SK-N-SH (cell line): ENCODE measurements at regions not wholly inside any gene's neighbourhood (a gene's known extent, or its start where the extent isn't known, plus 50 kb on each side); places are given as distances from the start of the nearest gene placed in this dataset.

ENCODE experiments used
- CTCF ChIA-PET: fragments of 300-600, 350-600 bp; formaldehyde crosslinking; extraction: SDS; loops from one replicate; lab custom pipeline; 2021; lab: Yijun Ruan, JAX
- POLR2A ChIA-PET: fragments of 350-600 bp; sonication (Branson Sonifier 250); formaldehyde crosslinking; extraction: SDS; loops from one replicate; lab custom pipeline; 2020; ENCODE audit warnings: antibody characterized with exemption, inconsistent platforms; lab: Yijun Ruan, JAX
- DNase-seq: peaks from one replicate; pipeline ENCODE4 v3.0.0; 2012
- H2AFZ ChIP-seq: fragments of 200-600 bp; sonication (generic); 2 replicates; pipeline ENCODE4 v1.8.1; 2016; ENCODE audit warnings: antibody characterized with exemption, mild to moderate bottlenecking, low read depth
- H3F3A ChIP-seq: fragments of 200-600 bp; sonication (generic); replicated peaks from 2 replicates; pipeline ENCODE3; 2016; ENCODE audit warnings: antibody characterized with exemption, mild to moderate bottlenecking; ENCODE audit not compliant: insufficient read depth
- H3K27ac ChIP-seq, 2 experiments: fragments of 200-500 bp in 1 of 2; fragments of 200-600 bp in 1 of 2; sonication (Bioruptor generic) in 1 of 2; sonication (generic), shearing (Covaris generic) in 1 of 2; 2 replicates each; pipeline versions ENCODE4 v1.5.1 to v1.6.1; 2014 to 2016; ENCODE audit warnings: low read depth in 2 of 2, inconsistent platforms in 1 of 2, low read length in 1 of 2, mild to moderate bottlenecking in 1 of 2, mixed read lengths in 1 of 2
- H3K27me3 ChIP-seq: fragments of 200-600 bp; sonication (generic), shearing (Covaris generic); 2 replicates; pipeline ENCODE4 v1.6.1; 2016; ENCODE audit warnings: mixed run types; ENCODE audit not compliant: insufficient read depth
- H3K36me3 ChIP-seq, 2 experiments: fragments of 200-500 bp in 1 of 2; fragments of 200-600 bp in 1 of 2; sonication (Bioruptor generic) in 1 of 2; sonication (generic) in 1 of 2; replicated peaks in 1 of 2; 2 replicates each; pipeline versions ENCODE3 to v1.5.1; 2014 to 2016; ENCODE audit warnings: low read length in 1 of 2, mild to moderate bottlenecking in 1 of 2; ENCODE audit not compliant: insufficient read depth in 2 of 2, control insufficient read depth in 1 of 2
- H3K4me1 ChIP-seq, 2 experiments: fragments of 200-500 bp in 1 of 2; fragments of 200-600 bp in 1 of 2; sonication (Bioruptor generic) in 1 of 2; sonication (generic), shearing (Covaris generic) in 1 of 2; 2 replicates each; pipeline versions ENCODE4 v1.5.1 to v1.6.1; 2014 to 2016; ENCODE audit warnings: low read depth in 1 of 2, low read length in 1 of 2, mixed run types in 1 of 2; ENCODE audit not compliant: insufficient read depth in 2 of 2, control insufficient read depth in 1 of 2
- H3K4me2 ChIP-seq: fragments of 200-600 bp; sonication (generic), shearing (Covaris generic); 2 replicates; pipeline ENCODE4 v1.6.1; 2017; ENCODE audit warnings: mixed run types
- H3K4me3 ChIP-seq, 2 experiments: fragments of 200-500 bp in 1 of 2; fragments of 200-600 bp in 1 of 2; sonication (Bioruptor generic) in 1 of 2; sonication (generic), shearing (Covaris generic) in 1 of 2; 2 replicates each; pipeline versions ENCODE4 v1.5.1 to v1.8.1; 2014 to 2016; ENCODE audit warnings: low read depth in 2 of 2, inconsistent platforms in 1 of 2, low read length in 1 of 2, mild to moderate bottlenecking in 1 of 2, mixed read lengths in 1 of 2, moderate library complexity in 1 of 2
- H3K79me2 ChIP-seq: fragments of 200-600 bp; sonication (generic); 2 replicates; pipeline ENCODE4 v1.8.1; 2017; ENCODE audit warnings: mild to moderate bottlenecking; ENCODE audit not compliant: insufficient read depth
- H3K9ac ChIP-seq: fragments of 200-600 bp; sonication (generic); 2 replicates; pipeline ENCODE4 v1.6.1; 2017; ENCODE audit warnings: mixed run types
- H3K9me2 ChIP-seq: fragments of 200-600 bp; sonication (generic); 2 replicates; pipeline ENCODE4 v1.6.1; 2017; ENCODE audit warnings: mixed run types
- H3K9me3 ChIP-seq: fragments of 200-600 bp; sonication (generic); 2 replicates; pipeline ENCODE4 v1.6.1; 2017; ENCODE audit warnings: mixed run types, mild to moderate bottlenecking, moderate library complexity
- H4K20me1 ChIP-seq: fragments of 200-600 bp; sonication (generic); 2 replicates; pipeline ENCODE4 v1.6.1; 2017; ENCODE audit warnings: mild to moderate bottlenecking, mixed run types; ENCODE audit not compliant: insufficient read depth
- ELF1 ChIP-seq: IDR thresholded peaks from 2 replicates; pipeline ENCODE4 v1.4.0; 2012
- EP300 ChIP-seq, 2 experiments: IDR thresholded peaks; 2 replicates each; pipeline versions ENCODE4 v1.4.0 to v1.6.1; 2012; ENCODE audit warnings: borderline replicate concordance in 1 of 2, low read depth in 1 of 2, low read length in 1 of 2
- FOXJ3 ChIP-seq: sonication (generic); formaldehyde crosslinking; IDR thresholded peaks from 2 replicates; pipeline ENCODE4 v1.5.1; 2020; ENCODE audit warnings: mild to moderate bottlenecking, missing genetic modification reagents
- FOXM1 ChIP-seq: IDR thresholded peaks from 2 replicates; pipeline ENCODE4 v1.4.0; 2012; ENCODE audit warnings: low read depth, mild to moderate bottlenecking
- GABPA ChIP-seq: IDR thresholded peaks from 2 replicates; pipeline ENCODE4 v1.4.0; 2012; ENCODE audit warnings: low read depth, mild to moderate bottlenecking
- MEF2A ChIP-seq: IDR thresholded peaks from 2 replicates; pipeline ENCODE4 v1.4.0; 2012; ENCODE audit warnings: low read depth, borderline replicate concordance
- POLR2AphosphoS5 ChIP-seq: IDR thresholded peaks from 2 replicates; pipeline ENCODE4 v1.6.1; 2012; ENCODE audit warnings: low read depth, low read length
- RCOR1 ChIP-seq: fragments of 150-350 bp; IDR thresholded peaks from 2 replicates; pipeline ENCODE4 v1.6.1; 2017; ENCODE audit warnings: antibody characterized with exemption, low read length
- RFX5 ChIP-seq: IDR thresholded peaks from 2 replicates; pipeline ENCODE4 v1.6.1; 2012; ENCODE audit warnings: mild to moderate bottlenecking, improper control_type of control experiment, low read length
- RXRA ChIP-seq: IDR thresholded peaks from 2 replicates; pipeline ENCODE4 v1.4.0; 2012; ENCODE audit warnings: low read depth, mild to moderate bottlenecking, borderline replicate concordance
- TEAD4 ChIP-seq: IDR thresholded peaks from 2 replicates; pipeline ENCODE4 v1.4.0; 2012; ENCODE audit warnings: mild to moderate bottlenecking, borderline replicate concordance; ENCODE audit not compliant: insufficient read depth
- YY1 ChIP-seq: IDR thresholded peaks from 2 replicates; pipeline ENCODE4 v1.4.0; 2012; ENCODE audit warnings: low read depth, mild to moderate bottlenecking
- WGBS: methylation state at CpG from one replicate; pipeline ENCODE4 v1.1.6; 2017; ENCODE audit warnings: low lambda C conversion rate; 5-methylcytosine and 5-hydroxymethylcytosine counted together
- TF ChIP-seq, protein P1 (sequence below): fragments of 150-350 bp; IDR thresholded peaks from 2 replicates; pipeline ENCODE4 v1.6.1; 2017; ENCODE audit warnings: antibody characterized with exemption, low read length, low read depth, borderline replicate concordance
- TF ChIP-seq, protein P2 (sequence below): IDR thresholded peaks from 2 replicates; pipeline ENCODE4 v1.6.1; 2012; ENCODE audit warnings: mild to moderate bottlenecking, low read depth, low read length, moderate library complexity
- TF ChIP-seq, protein P3 (sequence below): IDR thresholded peaks from 2 replicates; pipeline ENCODE4 v1.4.0; 2012; ENCODE audit warnings: low read depth, borderline replicate concordance
- TF ChIP-seq, protein P4 (sequence below): IDR thresholded peaks from 2 replicates; pipeline ENCODE4 v1.4.0; 2012; ENCODE audit warnings: low read depth
- TF ChIP-seq, protein P5 (sequence below): fragments of 150-350 bp; IDR thresholded peaks from 2 replicates; pipeline ENCODE4 v1.6.1; 2016; ENCODE audit warnings: mild to moderate bottlenecking, low read depth, low read length

DNA sequence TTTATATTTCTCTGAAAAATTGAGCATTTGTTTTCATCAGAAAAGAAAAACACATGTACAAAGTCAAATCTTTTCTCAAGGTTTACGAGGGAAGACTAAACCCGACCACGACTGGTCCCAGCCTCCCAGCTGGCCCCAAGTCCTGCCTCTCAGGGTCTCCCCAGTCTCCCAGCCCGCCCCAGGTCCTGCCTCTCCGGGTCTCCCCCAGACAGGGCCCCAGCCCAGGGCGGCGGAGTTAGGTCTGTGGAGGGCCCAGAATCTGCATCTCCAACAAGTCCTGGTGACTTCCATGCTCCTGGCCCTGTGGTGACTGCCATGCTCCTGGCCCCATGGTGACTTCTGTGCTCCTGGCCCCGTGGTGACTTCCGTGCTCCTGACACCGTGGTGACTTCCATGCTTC lies 359.9 kb downstream of the IRX2 start:
- Histone ChIP-seq H3K79me2 (no peaks in the 10 kb centered on the region), H3K9me3 (no peaks in the 10 kb centered on the region), H3K27ac (no peak overlapping the region), H4K20me1 (no peaks in the 10 kb centered on the region), H3K27me3 (peaks cover 38% of the 10 kb centered on the region), H3K36me3 (no peaks in the 10 kb centered on the region), H3F3A (no peaks in the 10 kb centered on the region), H3K9me2 (no peaks in the 10 kb centered on the region), H3K9ac (no peak overlapping the region), H3K4me3 (no peak overlapping the region), H3K4me1 (no peaks in the 10 kb centered on the region), H3K4me2 (no peak overlapping the region), H2AFZ (no peak overlapping the region)
- CTCF ChIA-PET: no interaction called here
- POLR2A ChIA-PET: no interaction called here
- WGBS: 0% methylated on average over 5 of the region's 10 CpGs
- TF ChIP-seq, protein P1, sequence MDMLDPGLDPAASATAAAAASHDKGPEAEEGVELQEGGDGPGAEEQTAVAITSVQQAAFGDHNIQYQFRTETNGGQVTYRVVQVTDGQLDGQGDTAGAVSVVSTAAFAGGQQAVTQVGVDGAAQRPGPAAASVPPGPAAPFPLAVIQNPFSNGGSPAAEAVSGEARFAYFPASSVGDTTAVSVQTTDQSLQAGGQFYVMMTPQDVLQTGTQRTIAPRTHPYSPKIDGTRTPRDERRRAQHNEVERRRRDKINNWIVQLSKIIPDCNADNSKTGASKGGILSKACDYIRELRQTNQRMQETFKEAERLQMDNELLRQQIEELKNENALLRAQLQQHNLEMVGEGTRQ: no peak
- no peak for TF ChIP-seq POLR2AphosphoS5
- TF ChIP-seq, protein P2, sequence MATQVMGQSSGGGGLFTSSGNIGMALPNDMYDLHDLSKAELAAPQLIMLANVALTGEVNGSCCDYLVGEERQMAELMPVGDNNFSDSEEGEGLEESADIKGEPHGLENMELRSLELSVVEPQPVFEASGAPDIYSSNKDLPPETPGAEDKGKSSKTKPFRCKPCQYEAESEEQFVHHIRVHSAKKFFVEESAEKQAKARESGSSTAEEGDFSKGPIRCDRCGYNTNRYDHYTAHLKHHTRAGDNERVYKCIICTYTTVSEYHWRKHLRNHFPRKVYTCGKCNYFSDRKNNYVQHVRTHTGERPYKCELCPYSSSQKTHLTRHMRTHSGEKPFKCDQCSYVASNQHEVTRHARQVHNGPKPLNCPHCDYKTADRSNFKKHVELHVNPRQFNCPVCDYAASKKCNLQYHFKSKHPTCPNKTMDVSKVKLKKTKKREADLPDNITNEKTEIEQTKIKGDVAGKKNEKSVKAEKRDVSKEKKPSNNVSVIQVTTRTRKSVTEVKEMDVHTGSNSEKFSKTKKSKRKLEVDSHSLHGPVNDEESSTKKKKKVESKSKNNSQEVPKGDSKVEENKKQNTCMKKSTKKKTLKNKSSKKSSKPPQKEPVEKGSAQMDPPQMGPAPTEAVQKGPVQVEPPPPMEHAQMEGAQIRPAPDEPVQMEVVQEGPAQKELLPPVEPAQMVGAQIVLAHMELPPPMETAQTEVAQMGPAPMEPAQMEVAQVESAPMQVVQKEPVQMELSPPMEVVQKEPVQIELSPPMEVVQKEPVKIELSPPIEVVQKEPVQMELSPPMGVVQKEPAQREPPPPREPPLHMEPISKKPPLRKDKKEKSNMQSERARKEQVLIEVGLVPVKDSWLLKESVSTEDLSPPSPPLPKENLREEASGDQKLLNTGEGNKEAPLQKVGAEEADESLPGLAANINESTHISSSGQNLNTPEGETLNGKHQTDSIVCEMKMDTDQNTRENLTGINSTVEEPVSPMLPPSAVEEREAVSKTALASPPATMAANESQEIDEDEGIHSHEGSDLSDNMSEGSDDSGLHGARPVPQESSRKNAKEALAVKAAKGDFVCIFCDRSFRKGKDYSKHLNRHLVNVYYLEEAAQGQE: no peak
- TF ChIP-seq FOXM1: no peak
- no peak for TF ChIP-seq GABPA
- TF ChIP-seq, protein P3, sequence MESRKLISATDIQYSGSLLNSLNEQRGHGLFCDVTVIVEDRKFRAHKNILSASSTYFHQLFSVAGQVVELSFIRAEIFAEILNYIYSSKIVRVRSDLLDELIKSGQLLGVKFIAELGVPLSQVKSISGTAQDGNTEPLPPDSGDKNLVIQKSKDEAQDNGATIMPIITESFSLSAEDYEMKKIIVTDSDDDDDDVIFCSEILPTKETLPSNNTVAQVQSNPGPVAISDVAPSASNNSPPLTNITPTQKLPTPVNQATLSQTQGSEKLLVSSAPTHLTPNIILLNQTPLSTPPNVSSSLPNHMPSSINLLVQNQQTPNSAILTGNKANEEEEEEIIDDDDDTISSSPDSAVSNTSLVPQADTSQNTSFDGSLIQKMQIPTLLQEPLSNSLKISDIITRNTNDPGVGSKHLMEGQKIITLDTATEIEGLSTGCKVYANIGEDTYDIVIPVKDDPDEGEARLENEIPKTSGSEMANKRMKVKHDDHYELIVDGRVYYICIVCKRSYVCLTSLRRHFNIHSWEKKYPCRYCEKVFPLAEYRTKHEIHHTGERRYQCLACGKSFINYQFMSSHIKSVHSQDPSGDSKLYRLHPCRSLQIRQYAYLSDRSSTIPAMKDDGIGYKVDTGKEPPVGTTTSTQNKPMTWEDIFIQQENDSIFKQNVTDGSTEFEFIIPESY: no peak
- TF ChIP-seq, protein P4, sequence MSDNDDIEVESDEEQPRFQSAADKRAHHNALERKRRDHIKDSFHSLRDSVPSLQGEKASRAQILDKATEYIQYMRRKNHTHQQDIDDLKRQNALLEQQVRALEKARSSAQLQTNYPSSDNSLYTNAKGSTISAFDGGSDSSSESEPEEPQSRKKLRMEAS: no peak
- TF ChIP-seq, protein P5, sequence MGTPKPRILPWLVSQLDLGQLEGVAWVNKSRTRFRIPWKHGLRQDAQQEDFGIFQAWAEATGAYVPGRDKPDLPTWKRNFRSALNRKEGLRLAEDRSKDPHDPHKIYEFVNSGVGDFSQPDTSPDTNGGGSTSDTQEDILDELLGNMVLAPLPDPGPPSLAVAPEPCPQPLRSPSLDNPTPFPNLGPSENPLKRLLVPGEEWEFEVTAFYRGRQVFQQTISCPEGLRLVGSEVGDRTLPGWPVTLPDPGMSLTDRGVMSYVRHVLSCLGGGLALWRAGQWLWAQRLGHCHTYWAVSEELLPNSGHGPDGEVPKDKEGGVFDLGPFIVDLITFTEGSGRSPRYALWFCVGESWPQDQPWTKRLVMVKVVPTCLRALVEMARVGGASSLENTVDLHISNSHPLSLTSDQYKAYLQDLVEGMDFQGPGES: no peak
- no peak for TF ChIP-seq EP300 (IDR thresholded peaks at IDR 0.05; ENCODE audit: borderline replicate concordance in 1 of 2, low read depth in 1 of 2, low read length in 1 of 2)
- no peak for TF ChIP-seq ELF1
- no peak for TF ChIP-seq YY1
- TF ChIP-seq RCOR1: no peak
- TF ChIP-seq RXRA: no peak
- no peak for TF ChIP-seq TEAD4
- TF ChIP-seq MEF2A: no peak
- TF ChIP-seq FOXJ3 (CRISPR knock-in tag): no peak
- TF ChIP-seq RFX5: no peak
- DNase-seq: no peak
